ENCODE measurements at regions not wholly inside any gene's neighbourhood (a gene's known extent, or its start where the extent isn't known, plus 50 kb on each side); places are given as distances from the start of the nearest gene placed in this dataset.
A peak's percentile ranks its signal among the peaks of the same experiment; 100 is the strongest.

- TF ChIP-seq CTCF (IDR thresholded peaks at IDR 0.05) (peak; percentile 60; the same call in 1 of the 2 replicates), POLR2AphosphoS5 (IDR thresholded peaks at IDR 0.05; ENCODE audit: low read depth, low read length) (no peak)
Measured at GRCh38 chr11:116357784-116358544, 414.8 kb downstream of the BUD13 start.
